Mucosa of rectum (tissue), 2 donors: ENCODE measurements at regions not wholly inside any gene's neighbourhood (a gene's known extent, or its start where the extent isn't known, plus 50 kb on each side); places are given as distances from the start of the nearest gene placed in this dataset.

ENCODE experiments used
- H3K27ac ChIP-seq, 2 donors: one replicate each; pipeline ENCODE4 v1.7.0; 2013; ENCODE audit warnings: inconsistent platforms in 2 of 2, low read depth in 2 of 2, low read length in 2 of 2
- H3K27me3 ChIP-seq, 2 donors: one replicate each; pipeline ENCODE4 v1.7.0; 2013; ENCODE audit warnings: low read length in 2 of 2; ENCODE audit not compliant: control insufficient read depth in 2 of 2, insufficient read depth in 2 of 2
- H3K36me3 ChIP-seq, 2 donors: one replicate each; pipeline ENCODE4 v1.7.0; 2013; ENCODE audit warnings: low read length in 2 of 2; ENCODE audit not compliant: control insufficient read depth in 2 of 2, insufficient read depth in 2 of 2
- H3K4me1 ChIP-seq, 2 donors: one replicate each; pipeline ENCODE4 v1.7.0; 2013; ENCODE audit warnings: low read length in 2 of 2, mild to moderate bottlenecking in 1 of 2; ENCODE audit not compliant: control insufficient read depth in 2 of 2, insufficient read depth in 2 of 2
- H3K4me3 ChIP-seq, 2 donors: one replicate each; pipeline ENCODE4 v1.7.0; 2013; ENCODE audit warnings: low read length in 2 of 2
- H3K9ac ChIP-seq, 2 donors: one replicate each; pipeline ENCODE4 v1.7.0; 2013; ENCODE audit warnings: low read length in 2 of 2, low read depth in 1 of 2, mild to moderate bottlenecking in 1 of 2
- H3K9me3 ChIP-seq, 2 donors: one replicate each; pipeline ENCODE4 v1.7.0; 2013; ENCODE audit warnings: low read length in 2 of 2; ENCODE audit not compliant: control insufficient read depth in 2 of 2
- donor health status: healthy.
- donor health status: Normal muscosa, but diverticular disease.

DNA sequence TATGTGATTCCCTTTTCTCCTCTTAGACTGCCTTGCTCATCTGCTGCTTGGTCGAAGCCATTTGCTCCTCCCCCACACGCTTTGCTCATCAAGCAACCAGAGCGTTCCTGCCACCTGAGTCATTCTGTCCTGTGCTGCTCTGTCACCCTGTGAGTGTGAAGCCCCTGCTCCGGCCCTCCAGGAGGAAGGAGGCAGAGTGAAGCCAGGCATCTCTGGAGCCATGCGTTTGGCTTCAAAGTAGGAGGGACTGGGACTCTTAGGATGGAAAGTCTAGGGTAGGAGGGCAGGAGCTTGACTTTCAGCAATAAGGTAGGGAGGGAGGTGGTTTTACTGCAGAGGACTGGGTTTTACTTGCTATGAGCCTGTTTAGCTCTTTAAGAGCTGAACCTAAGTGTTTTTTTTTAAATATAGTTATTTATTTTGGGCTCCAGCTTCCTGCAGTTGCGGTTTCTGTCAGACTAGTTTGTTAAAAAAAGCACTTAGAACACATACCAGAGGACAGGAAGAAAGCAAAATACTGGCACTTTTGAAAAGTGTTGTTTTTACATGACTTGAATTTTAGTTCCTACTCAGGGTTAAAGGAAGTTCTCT is 63.6 kb downstream of the SPINK2 start:
- H3K27ac ChIP-seq, result peak overlapping the region; percentile 71 to 72
- no peaks in the 10 kb centered on the region for H3K36me3 ChIP-seq
- H3K4me3 ChIP-seq, result peak overlapping the region; percentile 37 to 38
- peaks cover 5 to 12% of the 10 kb centered on the region in 2 donors for H3K4me1 ChIP-seq
- H3K27me3 ChIP-seq, result no peaks in the 10 kb centered on the region
- H3K9me3 ChIP-seq, result no peaks in the 10 kb centered on the region
- H3K9ac ChIP-seq, result peak overlapping the region; percentile 3 to 7

DNA sequence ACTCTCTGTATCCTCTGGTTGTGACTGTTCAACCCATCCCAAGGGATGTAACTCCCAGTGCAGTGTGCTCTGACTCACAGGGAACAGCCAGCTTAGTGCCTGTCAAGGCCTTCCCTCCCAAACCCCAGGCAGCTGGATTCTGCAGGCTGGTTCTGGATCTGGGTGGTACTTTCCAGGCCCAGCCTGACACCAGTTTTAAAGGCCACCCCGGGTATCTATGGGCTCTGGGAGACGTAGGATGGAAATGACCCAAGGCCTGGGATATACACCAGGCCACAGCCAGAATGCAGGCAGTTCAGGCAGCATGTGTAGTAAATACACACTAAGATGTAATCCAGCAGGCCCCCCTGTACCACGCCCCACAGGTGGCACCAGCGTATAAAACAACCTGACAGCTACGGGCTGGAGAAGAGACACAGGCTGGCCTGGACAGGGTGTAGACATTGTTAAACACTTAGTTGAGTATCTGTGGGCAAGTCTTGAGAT is 64.2 kb downstream of the SPINK2 start:
- H3K27me3 ChIP-seq, result no peaks in the 10 kb centered on the region
- no peaks in the 10 kb centered on the region for H3K9me3 ChIP-seq
- H3K4me3 ChIP-seq, result no peak overlapping the region
- peak overlapping the region; percentile 3 to 7 for H3K9ac ChIP-seq
- peak overlapping the region; percentile 71 to 72 for H3K27ac ChIP-seq
- H3K36me3 ChIP-seq, result no peaks in the 10 kb centered on the region
- peaks cover 5 to 12% of the 10 kb centered on the region in 2 donors for H3K4me1 ChIP-seq

DNA sequence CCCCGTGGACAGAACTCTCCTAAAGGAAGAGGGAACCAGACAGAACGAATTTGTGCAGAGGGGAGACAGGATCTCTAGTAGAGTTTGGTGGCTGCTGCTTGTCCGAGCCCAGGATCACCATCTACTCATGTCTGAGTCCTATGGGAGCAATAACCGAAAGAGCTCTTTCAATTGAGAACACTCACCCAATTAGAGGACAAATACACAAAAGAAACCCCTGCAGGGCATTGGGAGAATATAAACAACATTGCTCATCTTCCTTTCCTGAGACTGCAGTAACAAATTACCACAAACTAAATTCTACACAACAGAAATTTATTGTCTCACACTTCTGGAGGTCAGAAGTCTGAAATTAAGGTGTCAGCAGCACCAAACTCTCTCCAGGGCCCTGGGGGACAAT is 65.6 kb downstream of the SPINK2 start:
- Histone ChIP-seq H3K9me3 (no peaks in the 10 kb centered on the region), H3K4me3 (no peak overlapping the region), H3K36me3 (no peaks in the 10 kb centered on the region), H3K27me3 (no peaks in the 10 kb centered on the region), H3K9ac (no peak overlapping the region), H3K4me1 (peaks cover 5 to 12% of the 10 kb centered on the region in 2 donors), H3K27ac (no peak overlapping the region)

DNA sequence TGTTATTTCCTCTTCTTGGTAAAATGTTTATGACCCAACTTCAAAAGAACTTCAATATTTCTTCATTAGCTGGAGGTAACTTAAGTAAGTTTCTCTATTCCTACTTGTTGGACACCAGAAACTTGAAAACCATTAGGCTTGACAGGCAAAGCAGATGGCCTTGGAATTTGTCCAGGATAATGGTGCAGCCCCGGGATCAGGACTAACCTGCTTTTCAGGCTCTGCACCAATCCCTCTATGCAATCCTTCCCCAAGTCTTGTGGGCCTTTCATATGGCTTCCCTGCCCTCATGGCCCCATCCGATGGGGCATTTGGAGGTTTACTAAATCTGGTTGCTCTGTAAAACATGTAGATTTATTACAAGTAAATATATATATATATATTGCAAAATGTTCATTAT is 68.5 kb downstream of the SPINK2 start:
- H3K4me1 ChIP-seq, result peaks cover 4 to 8% of the 10 kb centered on the region in 2 donors

DNA sequence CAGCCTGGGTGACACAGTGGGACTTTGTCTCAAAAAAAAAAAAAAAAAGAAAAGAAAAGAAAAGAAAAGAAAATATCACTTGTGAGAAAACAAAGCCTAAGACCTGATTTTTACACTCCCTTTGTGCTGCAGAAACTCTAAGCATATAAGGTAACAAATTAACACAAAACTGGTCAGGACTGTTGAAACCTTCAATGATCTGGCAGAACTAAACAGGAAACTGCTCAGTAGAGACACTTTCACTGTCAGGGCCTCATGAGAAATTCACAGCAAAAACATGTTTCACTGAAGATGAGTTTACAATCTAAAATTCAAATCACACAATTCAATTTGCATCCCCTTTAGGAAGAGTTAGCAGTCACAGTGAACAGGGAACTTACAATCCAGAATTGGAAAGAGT is 69.1 kb upstream of the HOPX start:
- Histone ChIP-seq H3K36me3 (no peaks in the 10 kb centered on the region), H3K27me3 (no peaks in the 10 kb centered on the region), H3K9me3 (peaks cover 0 to 2% of the 10 kb centered on the region in 2 donors), H3K27ac (no peak overlapping the region), H3K4me3 (no peak overlapping the region), H3K4me1 (no peaks in the 10 kb centered on the region), H3K9ac (no peak overlapping the region)

More for the DNA sequence above, 68.5 kb downstream of the SPINK2 start:
- Histone ChIP-seq H3K4me3 (no peak overlapping the region), H3K9ac (no peak overlapping the region), H3K27ac (no peak overlapping the region), H3K27me3 (no peaks in the 10 kb centered on the region), H3K9me3 (no peaks in the 10 kb centered on the region), H3K36me3 (no peaks in the 10 kb centered on the region)

DNA sequence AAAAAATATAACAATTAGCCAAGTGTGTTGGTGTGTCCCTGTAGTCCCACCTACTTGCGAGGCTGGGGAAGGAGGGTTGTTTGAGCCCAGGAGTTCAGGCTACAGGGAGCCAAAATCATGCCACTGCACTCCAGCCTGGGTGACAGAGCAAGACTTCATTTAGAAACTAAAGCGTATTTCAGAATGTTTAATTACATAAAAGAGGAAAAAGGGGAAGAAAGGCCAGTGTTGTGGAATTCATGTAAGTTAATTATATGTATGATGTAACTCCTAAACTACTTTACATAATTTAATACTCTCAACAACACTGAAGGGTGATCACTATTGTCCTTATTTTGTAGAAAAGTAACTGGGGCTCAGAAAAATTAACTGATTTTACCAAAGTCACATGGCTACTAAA is 67.2 kb upstream of the HOPX start:
- Histone ChIP-seq H3K27ac (no peak overlapping the region), H3K4me3 (no peak overlapping the region), H3K4me1 (peaks cover 0 to 15% of the 10 kb centered on the region in 2 donors), H3K9ac (no peak overlapping the region), H3K36me3 (no peaks in the 10 kb centered on the region), H3K9me3 (peaks cover 0 to 3% of the 10 kb centered on the region in 2 donors), H3K27me3 (no peaks in the 10 kb centered on the region)

DNA sequence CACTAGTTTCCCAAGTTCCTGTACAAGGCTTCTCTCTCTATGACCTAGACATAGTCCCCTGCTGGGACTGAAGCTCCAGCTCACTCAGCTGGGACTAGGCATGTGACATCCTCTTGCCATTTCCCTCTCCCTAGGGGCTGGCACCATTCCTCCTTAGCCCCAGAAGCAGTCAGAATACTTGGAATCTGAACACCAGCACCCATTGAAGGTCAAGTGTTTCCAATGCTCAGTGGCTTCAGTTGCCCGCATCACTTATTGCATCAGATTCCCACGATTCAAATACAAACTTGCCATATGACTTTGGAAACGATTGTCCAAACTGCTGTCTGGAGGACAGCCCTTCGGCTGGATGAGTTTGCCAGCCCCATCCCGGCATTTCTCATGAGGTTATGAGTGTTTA is 65.5 kb upstream of the HOPX start:
- H3K9me3 ChIP-seq, result peaks cover 0 to 3% of the 10 kb centered on the region in 2 donors

DNA sequence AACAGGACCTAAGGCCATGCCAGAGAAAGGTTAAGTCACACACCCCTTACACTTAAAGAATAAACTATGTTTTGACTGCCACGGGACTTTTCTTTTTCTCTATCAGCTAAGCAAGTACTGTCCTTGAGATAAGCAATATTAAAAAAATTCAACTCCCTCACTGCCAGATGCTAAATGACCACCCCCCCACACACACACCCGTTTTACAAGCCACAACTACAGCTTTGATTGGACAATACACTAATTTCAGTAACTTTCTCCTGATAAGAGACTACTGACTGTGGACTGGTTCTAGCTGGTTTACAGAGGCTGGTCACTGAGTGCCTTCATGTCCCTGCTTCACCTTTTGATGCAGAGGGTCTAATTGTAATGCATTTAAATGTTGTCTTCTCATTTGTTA is 63.9 kb upstream of the HOPX start:
- Histone ChIP-seq H3K4me1 (peaks cover 0 to 30% of the 10 kb centered on the region in 2 donors), H3K9me3 (peaks cover 0 to 3% of the 10 kb centered on the region in 2 donors), H3K27ac (no peak overlapping the region), H3K4me3 (no peak overlapping the region), H3K36me3 (no peaks in the 10 kb centered on the region), H3K9ac (no peak overlapping the region), H3K27me3 (no peaks in the 10 kb centered on the region)

More for the DNA sequence above, 65.5 kb upstream of the HOPX start:
- H3K27ac ChIP-seq, result no peak overlapping the region
- H3K4me1 ChIP-seq, result peaks cover 0 to 30% of the 10 kb centered on the region in 2 donors
- no peak overlapping the region for H3K9ac ChIP-seq
- H3K27me3 ChIP-seq, result no peaks in the 10 kb centered on the region
- no peaks in the 10 kb centered on the region for H3K36me3 ChIP-seq
- H3K4me3 ChIP-seq, result no peak overlapping the region

DNA sequence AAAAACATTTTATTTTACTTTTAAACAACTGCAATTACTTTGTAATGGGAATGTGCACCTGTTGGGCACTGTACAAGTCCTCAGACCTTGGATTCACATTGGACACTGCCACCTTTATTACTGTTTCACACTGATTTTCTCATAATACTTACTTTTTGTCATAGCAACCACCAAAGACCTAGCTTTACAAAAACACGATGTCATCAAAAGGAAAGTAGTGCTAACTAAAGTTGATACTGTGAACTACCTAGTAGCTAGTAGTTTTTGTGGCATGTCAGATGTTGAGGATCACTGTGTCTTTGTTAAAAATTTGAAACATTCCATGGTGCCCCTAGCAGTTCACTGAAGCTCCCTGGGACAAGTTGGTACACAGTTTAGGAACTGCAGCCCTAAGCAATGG is 62.9 kb upstream of the HOPX start:
- H3K4me1 ChIP-seq, result peaks cover 0 to 30% of the 10 kb centered on the region in 2 donors
- H3K36me3 ChIP-seq, result no peaks in the 10 kb centered on the region
- H3K27me3 ChIP-seq, result no peaks in the 10 kb centered on the region
- no peak overlapping the region for H3K4me3 ChIP-seq
- H3K9me3 ChIP-seq, result peaks cover 0 to 3% of the 10 kb centered on the region in 2 donors
- H3K9ac ChIP-seq, result no peak overlapping the region
- H3K27ac ChIP-seq, result no peak overlapping the region

DNA sequence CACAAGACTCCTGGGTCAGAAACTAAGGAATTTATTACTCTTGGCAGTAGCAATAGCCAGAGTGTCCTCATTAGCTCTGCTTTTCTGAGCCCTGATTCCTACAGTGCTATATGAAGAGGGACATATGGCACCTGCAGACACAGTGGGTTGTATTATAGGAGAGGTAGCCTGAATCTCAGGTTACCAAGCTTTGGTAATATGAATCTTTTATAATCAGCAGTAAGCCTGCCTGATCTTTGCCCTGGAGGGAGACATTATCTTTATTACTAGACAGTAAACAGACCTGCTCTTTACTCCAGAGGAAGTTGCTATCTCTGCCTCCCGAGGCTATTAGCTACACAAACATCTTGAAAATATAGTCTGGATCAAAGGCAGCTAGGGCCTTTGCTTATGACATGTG is 62.5 kb upstream of the HOPX start:
- Histone ChIP-seq H3K4me1 (peaks cover 0 to 30% of the 10 kb centered on the region in 2 donors), H3K27me3 (no peaks in the 10 kb centered on the region), H3K36me3 (no peaks in the 10 kb centered on the region), H3K9ac (no peak overlapping the region), H3K27ac (peak overlapping the region in 1 of 2 donors; percentile 23), H3K9me3 (peaks cover 0 to 3% of the 10 kb centered on the region in 2 donors), H3K4me3 (peak overlapping the region in 1 of 2 donors; percentile 13)
